ENCODE measurements at regions not wholly inside any gene's neighbourhood (a gene's known extent, or its start where the extent isn't known, plus 50 kb on each side); places are given as distances from the start of the nearest gene placed in this dataset.

- H3K27me3 ChIP-seq (ENCODE audit: insufficient read depth, low read length) = no peaks in the 10 kb centered on the region
- BruUV-seq (replicated peaks) = no TSS peak
- POLR2A ChIA-PET = no interaction called here
- no peak for ATAC-seq
- H4K20me1 ChIP-seq (ENCODE audit: insufficient read depth) = no peaks in the 10 kb centered on the region
- RAD21 ChIA-PET (ENCODE audit: low non-redundant PET in 1 of 2, low total read pairs in 2 of 2, uncharacterized antibody in 2 of 2, unreplicated experiment in 2 of 2) = no interaction called here
- intact Hi-C loops (cut with micrococcal nuclease) = no loop called here
- H3K27ac ChIP-seq (ENCODE audit: low read depth, low read length) = no peak overlapping the region
- DNase-seq (ENCODE audit: low read depth, low spot score) = no peak
- H3K9me3 ChIP-seq (ENCODE audit: control insufficient read depth in 1 of 2, insufficient read depth in 1 of 2, low read depth in 1 of 2, low read length in 2 of 2) = no peaks in the 10 kb centered on the region
- no peak overlapping the region for H2AFZ ChIP-seq (ENCODE audit: low read depth, low read length, poor library complexity, severe bottlenecking)
- CTCF ChIA-PET = no interaction called here
- H3K9ac ChIP-seq (ENCODE audit: low read length) = no peak overlapping the region
- no peaks in the 10 kb centered on the region for H3K36me3 ChIP-seq (ENCODE audit: control insufficient read depth in 1 of 2, insufficient read depth in 2 of 2, low read length in 2 of 2)
- H3K4me1 ChIP-seq (ENCODE audit: control insufficient read depth in 1 of 2, insufficient read depth in 2 of 2, low read length in 2 of 2) = peaks cover 0 to 3% of the 10 kb centered on the region in 2 experiments; a peak in 1 of 4 replicates
- H3K9me2 ChIP-seq (ENCODE audit: insufficient read depth) = no peaks in the 10 kb centered on the region
- TF ChIP-seq POLR2AphosphoS5 (IDR thresholded peaks at IDR 0.05; ENCODE audit: low read depth, low read length) = no peak
- TF ChIP-seq YY1 (IDR thresholded peaks at IDR 0.05; ENCODE audit: extremely low read depth, insufficient replicate concordance, low read depth, low read length) = no peak
- TF ChIP-seq POLR2A (IDR thresholded peaks at IDR 0.05; ENCODE audit: borderline replicate concordance, extremely low read depth, insufficient read depth, insufficient read length) = no peak
- H3K4me3 ChIP-seq (replicated peaks in 1 of 2; ENCODE audit: low read depth in 1 of 2, low read length in 2 of 2) = no peak overlapping the region
- H3K4me2 ChIP-seq (ENCODE audit: low read length) = no peak overlapping the region
- H3K79me2 ChIP-seq (ENCODE audit: insufficient read depth, low read length) = no peaks in the 10 kb centered on the region
Observed at GRCh38 chr3:150168698-150169097, 198.0 kb upstream of the PFN2 start.

GRCh38 chr3:150165396-150166094, 194.8 kb upstream of the PFN2 start:
- no peak overlapping the region for H2AFZ ChIP-seq (ENCODE audit: low read depth, low read length, poor library complexity, severe bottlenecking)
- H3K36me3 ChIP-seq (ENCODE audit: control insufficient read depth in 1 of 2, insufficient read depth in 2 of 2, low read length in 2 of 2) = no peaks in the 10 kb centered on the region
- no peak overlapping the region for H3K4me2 ChIP-seq (ENCODE audit: low read length)
- no peaks in the 10 kb centered on the region for H3K27me3 ChIP-seq (ENCODE audit: insufficient read depth, low read length)
- CTCF ChIA-PET = interaction anchor here (1.4 kb wide), 1 partner anchor 19 kb away, joined by 3 read pairs; no protein-coding TSS in a partner anchor
- RAD21 ChIA-PET (ENCODE audit: low non-redundant PET in 1 of 2, low total read pairs in 2 of 2, uncharacterized antibody in 2 of 2, unreplicated experiment in 2 of 2) = no interaction called here
- no peak for ATAC-seq
- no TSS peak for BruUV-seq (replicated peaks)
- H3K4me3 ChIP-seq (replicated peaks in 1 of 2; ENCODE audit: low read depth in 1 of 2, low read length in 2 of 2) = no peak overlapping the region
- H3K4me1 ChIP-seq (ENCODE audit: control insufficient read depth in 1 of 2, insufficient read depth in 2 of 2, low read length in 2 of 2) = peaks cover 0 to 3% of the 10 kb centered on the region in 2 experiments; a peak in 1 of 4 replicates
- no peak overlapping the region for H3K27ac ChIP-seq (ENCODE audit: low read depth, low read length)
- intact Hi-C loops (cut with micrococcal nuclease) = no loop called here
- DNase-seq (ENCODE audit: low read depth, low spot score) = no peak
- H3K9me3 ChIP-seq (ENCODE audit: control insufficient read depth in 1 of 2, insufficient read depth in 1 of 2, low read depth in 1 of 2, low read length in 2 of 2) = no peaks in the 10 kb centered on the region
- POLR2A ChIA-PET = no interaction called here
- TF ChIP-seq JUND (IDR thresholded peaks at IDR 0.05) = no peak
- H3K9ac ChIP-seq (ENCODE audit: low read length) = no peak overlapping the region
- no peaks in the 10 kb centered on the region for H4K20me1 ChIP-seq (ENCODE audit: insufficient read depth)
- H3K9me2 ChIP-seq (ENCODE audit: insufficient read depth) = no peaks in the 10 kb centered on the region
- no peaks in the 10 kb centered on the region for H3K79me2 ChIP-seq (ENCODE audit: insufficient read depth, low read length)

All from HCT116 (cell line).